ENCODE measurements at regions not wholly inside any gene's neighbourhood (a gene's known extent, or its start where the extent isn't known, plus 50 kb on each side); places are given as distances from the start of the nearest gene placed in this dataset.

GRCh38 chr2:129004485-129004884 lies 685.8 kb upstream of the HS6ST1 start:
- no peaks in the 10 kb centered on the region for H4K20me1 ChIP-seq
- no peak overlapping the region for H3K4me3 ChIP-seq
- H3K27ac ChIP-seq: no peak overlapping the region
- TF ChIP-seq Cebpa-rat (IDR thresholded peaks at IDR 0.05): no peak
- no peaks in the 10 kb centered on the region for H3K27me3 ChIP-seq
- peaks cover 0 to 20% (median 16%) of the 10 kb centered on the region in 10 experiments; a peak in 13 of 20 replicates for H3K4me1 ChIP-seq
- H3K9ac ChIP-seq: no peak overlapping the region
- H3K9me3 ChIP-seq (replicated peaks in 1 of 11): peaks cover 0 to 20% (median 5%) of the 10 kb centered on the region in 11 experiments; a peak in 6 of 22 replicates
- H3K4me2 ChIP-seq: no peak overlapping the region
- H3K36me3 ChIP-seq: no peaks in the 10 kb centered on the region

GRCh38 chr2:129004940-129005490 lies 686.3 kb upstream of the HS6ST1 start:
- Histone ChIP-seq H3K4me3 (no peak overlapping the region), H3K9me3 (replicated peaks in 1 of 11) (peaks cover 0 to 20% (median 5%) of the 10 kb centered on the region in 11 experiments; a peak in 6 of 22 replicates), H3K4me2 (no peak overlapping the region), H3K27ac (no peak overlapping the region), H3K9ac (no peak overlapping the region), H3K27me3 (no peaks in the 10 kb centered on the region), H4K20me1 (no peaks in the 10 kb centered on the region), H3K36me3 (no peaks in the 10 kb centered on the region), H3K4me1 (peaks cover 0 to 25% (median 19%) of the 10 kb centered on the region in 10 experiments; a peak in 13 of 20 replicates)
- TF ChIP-seq Cebpa-rat (IDR thresholded peaks at IDR 0.05): no peak

- H3K9ac ChIP-seq: no peak overlapping the region
- H3K27me3 ChIP-seq: no peaks in the 10 kb centered on the region
- TF ChIP-seq Cebpa-rat (IDR thresholded peaks at IDR 0.05): no peak
- peaks cover 0 to 20% (median 5%) of the 10 kb centered on the region in 11 experiments; a peak in 6 of 22 replicates for H3K9me3 ChIP-seq (replicated peaks in 1 of 11)
- H3K4me3 ChIP-seq: no peak overlapping the region
- no peak overlapping the region for H3K27ac ChIP-seq
- H3K4me2 ChIP-seq: no peak overlapping the region
- H4K20me1 ChIP-seq: no peaks in the 10 kb centered on the region
- peaks cover 0 to 38% (median 28%) of the 10 kb centered on the region in 10 experiments; a peak in 14 of 20 replicates for H3K4me1 ChIP-seq
- H3K36me3 ChIP-seq: no peaks in the 10 kb centered on the region
These were observed 687.6 kb upstream of the HS6ST1 start for GRCh38 chr2:129006135-129006886.

DNA sequence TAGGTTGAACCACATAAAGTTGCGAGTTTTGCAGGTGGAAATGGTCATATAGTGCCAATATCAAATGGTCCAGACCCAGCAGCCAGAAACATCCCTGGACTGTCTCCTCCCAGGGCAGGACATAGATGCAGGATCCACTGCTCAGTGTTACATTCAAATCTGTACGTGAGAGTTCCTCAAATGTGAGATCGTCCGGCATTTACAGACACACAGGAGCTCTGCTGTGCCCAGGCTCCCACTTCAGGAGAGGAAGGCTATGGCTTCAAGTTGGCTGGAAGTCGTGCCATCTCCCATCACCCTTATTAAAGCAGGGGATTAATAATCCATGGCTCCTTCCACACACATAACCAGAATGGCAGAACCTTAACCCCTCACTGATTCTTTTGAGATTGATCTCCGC lies 688.2 kb upstream of the HS6ST1 start:
- Histone ChIP-seq H3K4me2 (no peak overlapping the region), H3K9me3 (replicated peaks in 1 of 11) (peaks cover 0 to 19% (median 5%) of the 10 kb centered on the region in 11 experiments; a peak in 6 of 22 replicates), H3K27ac (no peak overlapping the region), H4K20me1 (no peaks in the 10 kb centered on the region), H3K36me3 (no peaks in the 10 kb centered on the region), H3K4me3 (no peak overlapping the region), H3K27me3 (no peaks in the 10 kb centered on the region), H3K9ac (no peak overlapping the region), H3K4me1 (peaks cover 0 to 44% (median 34%) of the 10 kb centered on the region in 10 experiments; a peak in 15 of 20 replicates)
- TF ChIP-seq Cebpa-rat (IDR thresholded peaks at IDR 0.05): no peak

DNA sequence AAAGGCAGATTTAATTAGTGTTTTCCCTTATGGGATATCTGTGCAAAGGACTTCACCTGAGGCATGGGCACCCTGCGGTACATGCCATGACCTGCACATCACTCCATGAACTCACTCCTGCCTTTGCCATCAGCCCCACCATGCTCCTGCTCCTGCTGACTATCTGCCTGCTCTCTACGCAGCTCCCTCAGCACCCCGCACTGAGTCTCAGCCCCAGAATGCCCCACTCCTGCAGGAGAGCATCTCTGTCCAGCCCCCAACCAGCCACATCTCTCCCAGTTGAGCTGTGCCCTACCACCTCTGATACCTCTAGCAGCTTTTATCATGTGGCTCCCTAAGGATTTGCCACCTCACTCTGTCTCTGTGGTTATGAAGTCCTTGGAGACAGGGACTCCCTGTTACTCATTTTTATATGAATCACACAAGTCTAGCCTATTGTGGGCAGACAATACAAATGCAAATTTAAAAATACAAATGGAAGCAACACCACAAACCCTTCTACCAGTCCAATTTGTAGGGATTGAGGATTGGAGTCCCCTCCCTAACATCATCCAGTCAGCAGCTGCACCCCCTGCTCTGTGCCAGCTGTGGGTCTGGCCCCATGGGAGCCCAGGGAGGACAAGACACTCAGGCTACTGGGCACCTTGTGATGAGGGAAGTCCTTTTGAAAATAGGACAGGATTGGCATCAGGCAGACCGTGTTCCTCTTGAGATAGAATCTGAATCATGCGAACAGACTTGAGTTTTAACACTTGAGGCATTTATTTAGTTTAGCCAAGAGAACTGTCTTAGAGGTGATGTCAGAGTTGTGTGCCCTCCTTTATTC lies 689.6 kb upstream of the HS6ST1 start:
- no peak overlapping the region for H3K9ac ChIP-seq
- no peaks in the 10 kb centered on the region for H4K20me1 ChIP-seq
- no peaks in the 10 kb centered on the region for H3K27me3 ChIP-seq
- H3K4me3 ChIP-seq: no peak overlapping the region
- peaks cover 0 to 8% (median 0%) of the 10 kb centered on the region in 11 experiments; a peak in 1 of 22 replicates for H3K9me3 ChIP-seq (replicated peaks in 1 of 11)
- peak overlapping the region in 8 of 11 experiments; percentile 40 to 70 (median 58); a peak in 15 of 22 replicates for H3K4me2 ChIP-seq
- peak overlapping the region in 1 of 11 experiments; percentile 83; a peak in 1 of 22 replicates for H3K27ac ChIP-seq
- TF ChIP-seq Cebpa-rat (IDR thresholded peaks at IDR 0.05): no peak
- peaks cover 0 to 55% (median 38%) of the 10 kb centered on the region in 10 experiments; a peak in 15 of 20 replicates for H3K4me1 ChIP-seq
- no peaks in the 10 kb centered on the region for H3K36me3 ChIP-seq

GRCh38 chr2:129008881-129009554 lies 690.4 kb upstream of the HS6ST1 start:
- Histone ChIP-seq H3K4me3 (no peak overlapping the region), H3K27me3 (no peaks in the 10 kb centered on the region), H3K9ac (no peak overlapping the region; a peak in 1 of 22 replicates), H3K27ac (peak overlapping the region in 1 of 11 experiments; percentile 83; a peak in 1 of 22 replicates), H3K9me3 (replicated peaks in 1 of 11) (peaks cover 0 to 8% (median 0%) of the 10 kb centered on the region in 11 experiments; a peak in 2 of 22 replicates), H3K4me2 (peak overlapping the region in 8 of 11 experiments; percentile 40 to 71 (median 58); a peak in 14 of 22 replicates), H3K36me3 (no peaks in the 10 kb centered on the region), H3K4me1 (peaks cover 0 to 59% (median 38%) of the 10 kb centered on the region in 10 experiments; a peak in 15 of 20 replicates), H4K20me1 (no peaks in the 10 kb centered on the region)
- no peak for TF ChIP-seq Cebpa-rat (IDR thresholded peaks at IDR 0.05)

DNA sequence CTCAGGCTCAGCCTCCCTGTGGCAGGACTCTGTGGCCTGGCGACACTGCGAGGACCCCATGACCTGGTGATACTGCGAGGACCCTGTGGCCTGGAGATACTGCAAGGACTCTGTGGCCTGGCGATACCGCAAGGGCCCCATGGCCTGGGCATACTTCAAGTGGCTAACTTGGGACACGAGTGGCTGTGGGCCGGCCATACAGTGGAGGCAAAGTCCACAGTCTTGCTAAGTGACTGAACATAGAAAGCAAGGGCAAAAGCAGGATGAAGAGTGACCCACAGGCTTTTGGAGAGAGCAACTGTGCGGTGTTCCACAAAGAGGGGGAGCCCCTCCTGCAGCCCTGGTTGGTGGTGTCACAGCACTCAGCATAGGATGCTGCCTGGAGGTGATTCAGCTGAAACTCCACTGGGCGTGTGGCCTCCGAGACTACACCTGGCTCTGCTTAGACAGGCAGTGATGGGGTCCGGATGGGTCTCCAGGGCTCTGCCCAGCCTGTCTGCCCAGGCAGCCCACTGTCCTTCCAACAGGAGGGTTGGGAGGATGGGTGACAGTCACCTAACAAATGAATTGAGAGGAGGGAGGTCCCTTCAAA lies 691.0 kb upstream of the HS6ST1 start:
- Histone ChIP-seq H3K27me3 (no peaks in the 10 kb centered on the region), H3K36me3 (no peaks in the 10 kb centered on the region), H3K27ac (peak overlapping the region in 1 of 11 experiments; percentile 83; a peak in 1 of 22 replicates), H3K4me3 (no peak overlapping the region), H4K20me1 (no peaks in the 10 kb centered on the region), H3K9ac (no peak overlapping the region), H3K4me2 (peak overlapping the region in 6 of 11 experiments; percentile 59 to 79 (median 72); a peak in 5 of 22 replicates), H3K4me1 (peaks cover 0 to 65% (median 39%) of the 10 kb centered on the region in 10 experiments; a peak in 15 of 20 replicates), H3K9me3 (replicated peaks in 1 of 11) (peaks cover 0 to 8% (median 0%) of the 10 kb centered on the region in 11 experiments; a peak in 2 of 22 replicates)
- no peak for TF ChIP-seq Cebpa-rat (IDR thresholded peaks at IDR 0.05)

GRCh38 chr2:129010262-129010661 lies 691.6 kb upstream of the HS6ST1 start:
- peak overlapping the region in 2 of 11 experiments; percentile 65 to 83; a peak in 1 of 22 replicates for H3K27ac ChIP-seq
- H3K27me3 ChIP-seq: no peaks in the 10 kb centered on the region
- peak overlapping the region in 7 of 11 experiments; percentile 46 to 79 (median 71); a peak in 10 of 22 replicates for H3K4me2 ChIP-seq
- H3K9ac ChIP-seq: no peak overlapping the region
- H3K36me3 ChIP-seq: no peaks in the 10 kb centered on the region
- H3K4me3 ChIP-seq: no peak overlapping the region
- peaks cover 0 to 72% (median 41%) of the 10 kb centered on the region in 10 experiments; a peak in 15 of 20 replicates for H3K4me1 ChIP-seq
- no peak for TF ChIP-seq Cebpa-rat (IDR thresholded peaks at IDR 0.05)
- H3K9me3 ChIP-seq (replicated peaks in 1 of 11): peaks cover 0 to 8% (median 0%) of the 10 kb centered on the region in 11 experiments; a peak in 2 of 22 replicates
- H4K20me1 ChIP-seq: no peaks in the 10 kb centered on the region

Measured in BLaER1 treated with 17β-estradiol and CSF1 and Interleukin-3, amounts not matched to agents 10 nM and 100 nM (cell line).